Ovary (tissue), 7 donors: ENCODE measurements at regions not wholly inside any gene's neighbourhood (a gene's known extent, or its start where the extent isn't known, plus 50 kb on each side); places are given as distances from the start of the nearest gene placed in this dataset.

Experiments
- DNase-seq, 5 donors: peaks; one replicate each; pipeline ENCODE4 v3.0.0-alpha.2; 2019 to 2020
- H3K27ac ChIP-seq, 2 donors: fragments of 200-600 bp; one replicate each; pipeline versions ENCODE4 v1.5.1 to v1.8.0; 2019 to 2022
- H3K27me3 ChIP-seq: fragments of 200-600 bp; one replicate; pipeline ENCODE4 v1.8.0; 2022
- H3K36me3 ChIP-seq: fragments of 200-600 bp; sonication (generic); one replicate; pipeline ENCODE4 v1.5.1; 2019
- H3K4me1 ChIP-seq: one replicate; pipeline ENCODE4 v1.8.1; 2013; ENCODE audit warnings: mild to moderate bottlenecking, moderate library complexity; ENCODE audit not compliant: insufficient read depth
- H3K4me3 ChIP-seq: fragments of 200-600 bp; sonication (generic); one replicate; pipeline ENCODE4 v1.5.1; 2017
- H3K9me3 ChIP-seq, 2 donors: fragments of 200-600 bp in 1 of 2; sonication (generic) in 1 of 2; one replicate each; pipeline versions ENCODE4 v1.5.1 to v1.8.1; 2013 to 2019; ENCODE audit warnings: mild to moderate bottlenecking in 1 of 2, moderate library complexity in 1 of 2
- EP300 ChIP-seq: sonication (generic); formaldehyde crosslinking; IDR thresholded peaks from one replicate; pipeline ENCODE4 v1.6.1; 2017; ENCODE audit warnings: antibody characterized with exemption
- POLR2A ChIP-seq: fragments of 450-650 bp; IDR thresholded peaks from one replicate; pipeline ENCODE4 v1.6.1; 2017; ENCODE audit warnings: antibody characterized with exemption, mild to moderate bottlenecking, moderate library complexity
- WGBS, 3 donors: extraction: QIAGEN DNeasy Blood & Tissue Kit in 1 of 3; methylation state at CpG; one replicate each; pipeline versions ENCODE4 v1.1.5 to v1.1.7; 2013 to 2017; 5-methylcytosine and 5-hydroxymethylcytosine counted together
- intact Hi-C, 4 donors: fragments of 100-400 bp; cut with DNase I; formaldehyde crosslinking; loops; one replicate each; pipeline versions ENCODE4 v1.11.0 to v1.15.1; 2022 to 2023
- TF ChIP-seq, protein P1 (sequence below), 3 donors: fragments of 450-650 bp in 2 of 3; fragments of 200-600 bp in 1 of 3; IDR thresholded peaks; one replicate each; pipeline versions ENCODE4 v1.5.1 to v1.8.0; 2016 to 2022; ENCODE audit warnings: antibody characterized with exemption in 3 of 3, mild to moderate bottlenecking in 1 of 3
- donor health status: DM: no; HTN: no; CAD: no; lungs with moderate emphysema.
- donor health status: DM: no; HTN: no; CAD: no.
- donor health status: Bipolar disorder and iron deficiency.
- donor health status: DM: no; HTN: no; CAD: no.
- donor health status: DM: yes; HTN: yes; CAD: no.

DNA sequence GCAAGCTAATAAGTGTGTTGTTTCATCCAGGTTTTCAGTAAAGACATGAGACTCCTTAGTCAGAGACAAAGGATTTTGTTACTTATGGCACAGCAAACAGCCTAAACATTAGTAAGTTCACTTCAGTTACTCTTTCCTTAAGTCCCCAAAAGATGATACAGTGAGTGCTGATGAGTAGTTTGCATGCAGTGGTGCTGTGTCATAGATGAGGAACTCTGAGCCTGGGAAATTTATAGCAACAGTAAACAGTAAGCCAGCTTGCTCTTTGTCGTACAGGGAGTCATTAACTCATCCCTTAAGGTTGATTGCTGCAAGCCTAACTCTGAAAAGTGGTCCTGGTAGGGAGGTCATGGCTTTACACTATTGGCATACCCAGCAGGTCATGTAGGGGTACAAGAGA lies 208.6 kb upstream of the OR4E1 start:
- Histone ChIP-seq H3K9me3 (no peaks in the 10 kb centered on the region), H3K36me3 (no peaks in the 10 kb centered on the region), H3K27ac (no peak overlapping the region), H3K4me1 (no peaks in the 10 kb centered on the region), H3K27me3 (no peaks in the 10 kb centered on the region), H3K4me3 (no peak overlapping the region)
- no peak for DNase-seq
- TF ChIP-seq EP300 (no peak), POLR2A (no peak)
- TF ChIP-seq, protein P1, sequence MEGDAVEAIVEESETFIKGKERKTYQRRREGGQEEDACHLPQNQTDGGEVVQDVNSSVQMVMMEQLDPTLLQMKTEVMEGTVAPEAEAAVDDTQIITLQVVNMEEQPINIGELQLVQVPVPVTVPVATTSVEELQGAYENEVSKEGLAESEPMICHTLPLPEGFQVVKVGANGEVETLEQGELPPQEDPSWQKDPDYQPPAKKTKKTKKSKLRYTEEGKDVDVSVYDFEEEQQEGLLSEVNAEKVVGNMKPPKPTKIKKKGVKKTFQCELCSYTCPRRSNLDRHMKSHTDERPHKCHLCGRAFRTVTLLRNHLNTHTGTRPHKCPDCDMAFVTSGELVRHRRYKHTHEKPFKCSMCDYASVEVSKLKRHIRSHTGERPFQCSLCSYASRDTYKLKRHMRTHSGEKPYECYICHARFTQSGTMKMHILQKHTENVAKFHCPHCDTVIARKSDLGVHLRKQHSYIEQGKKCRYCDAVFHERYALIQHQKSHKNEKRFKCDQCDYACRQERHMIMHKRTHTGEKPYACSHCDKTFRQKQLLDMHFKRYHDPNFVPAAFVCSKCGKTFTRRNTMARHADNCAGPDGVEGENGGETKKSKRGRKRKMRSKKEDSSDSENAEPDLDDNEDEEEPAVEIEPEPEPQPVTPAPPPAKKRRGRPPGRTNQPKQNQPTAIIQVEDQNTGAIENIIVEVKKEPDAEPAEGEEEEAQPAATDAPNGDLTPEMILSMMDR (IDR thresholded peaks at IDR 0.05): no peak
- intact Hi-C loops: no loop called here
- WGBS, 3 donors: 19 to 27% (median 23%) methylated on average over 1 of the region's 1 CpG

DNA sequence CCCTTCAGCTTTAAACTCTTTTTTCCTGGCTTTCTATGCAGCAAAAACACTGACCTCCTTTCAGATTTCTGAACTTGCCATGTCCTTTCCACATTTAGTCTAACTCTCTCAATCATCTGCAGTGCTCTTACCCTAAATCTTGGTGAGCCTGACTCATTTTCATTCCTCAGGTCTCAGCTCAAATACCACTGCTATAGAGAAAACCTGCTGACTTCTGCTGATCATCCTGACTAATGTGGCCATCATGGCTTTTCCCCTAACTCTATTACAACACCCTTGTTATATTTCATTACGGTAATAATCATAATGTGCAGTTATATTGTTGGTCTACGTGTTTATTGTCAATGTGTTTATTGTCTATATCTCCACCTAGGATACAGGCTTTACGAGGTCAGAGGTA lies 207.3 kb upstream of the OR4E1 start:
- 68 to 81% (median 76%) methylated on average over 3 of the region's 3 CpGs for WGBS, 3 donors
- TF ChIP-seq POLR2A (no peak), EP300 (no peak)
- TF ChIP-seq, protein P1 (IDR thresholded peaks at IDR 0.05): no peak
- no peaks in the 10 kb centered on the region for H3K27me3 ChIP-seq
- H3K36me3 ChIP-seq: no peaks in the 10 kb centered on the region
- H3K4me1 ChIP-seq: no peaks in the 10 kb centered on the region
- H3K4me3 ChIP-seq: no peak overlapping the region
- intact Hi-C loops: no loop called here
- H3K9me3 ChIP-seq: no peaks in the 10 kb centered on the region
- no peak for DNase-seq
- H3K27ac ChIP-seq: no peak overlapping the region

DNA sequence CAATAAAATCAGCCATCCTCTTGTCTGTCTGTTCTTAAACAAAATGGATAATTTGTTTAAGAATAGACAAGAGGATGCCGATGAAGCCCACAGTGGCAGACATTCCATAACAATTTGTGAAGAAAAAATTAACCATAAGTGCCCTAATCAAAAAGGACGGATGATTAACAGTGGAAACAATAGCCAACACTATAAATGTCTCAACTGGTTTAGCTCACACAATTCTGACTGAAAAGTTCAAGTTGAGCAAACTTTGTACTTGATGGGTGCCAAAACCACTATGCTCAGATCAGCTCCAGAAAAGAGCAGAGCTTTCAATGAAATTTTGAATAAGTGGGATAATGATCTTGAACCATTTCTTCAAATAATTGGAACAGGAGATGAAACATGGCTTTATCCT lies 202.2 kb upstream of the OR4E1 start:
- TF ChIP-seq EP300 (no peak), POLR2A (no peak)
- TF ChIP-seq, protein P1 (IDR thresholded peaks at IDR 0.05): no peak
- WGBS, 3 donors: 66 to 85% (median 80%) methylated on average over 2 of the region's 2 CpGs
- no peak for DNase-seq
- intact Hi-C loops: no loop called here
- Histone ChIP-seq H3K9me3 (no peaks in the 10 kb centered on the region), H3K27ac (no peak overlapping the region), H3K4me1 (no peaks in the 10 kb centered on the region), H3K4me3 (no peak overlapping the region), H3K27me3 (no peaks in the 10 kb centered on the region), H3K36me3 (no peaks in the 10 kb centered on the region)

DNA sequence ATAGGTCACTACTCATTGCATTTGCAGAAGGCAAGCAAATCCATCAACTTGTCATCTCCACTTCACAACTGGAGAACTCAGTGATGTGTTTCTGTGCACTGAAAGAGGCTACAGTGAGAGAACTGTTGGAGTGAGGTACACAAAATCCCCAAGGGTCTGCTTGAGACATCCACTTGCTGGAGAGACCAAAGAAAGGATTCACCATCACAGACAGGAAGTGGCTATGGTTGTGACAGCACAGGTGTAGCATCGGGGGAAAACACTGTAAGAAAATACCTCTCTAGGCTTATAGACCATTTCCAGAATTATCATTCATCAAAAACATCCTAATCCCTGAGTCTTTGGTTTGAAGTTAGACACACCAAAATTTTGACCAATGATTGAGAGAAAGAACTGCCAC lies 201.3 kb upstream of the OR4E1 start:
- intact Hi-C loops: no loop called here
- no peak overlapping the region for H3K4me3 ChIP-seq
- H3K9me3 ChIP-seq: no peaks in the 10 kb centered on the region
- no peak for DNase-seq
- no peaks in the 10 kb centered on the region for H3K4me1 ChIP-seq
- 67 to 79% (median 70%) methylated on average over 1 of the region's 1 CpG for WGBS, 3 donors
- no peaks in the 10 kb centered on the region for H3K36me3 ChIP-seq
- H3K27ac ChIP-seq: no peak overlapping the region
- no peaks in the 10 kb centered on the region for H3K27me3 ChIP-seq
- TF ChIP-seq POLR2A (no peak), EP300 (no peak)

DNA sequence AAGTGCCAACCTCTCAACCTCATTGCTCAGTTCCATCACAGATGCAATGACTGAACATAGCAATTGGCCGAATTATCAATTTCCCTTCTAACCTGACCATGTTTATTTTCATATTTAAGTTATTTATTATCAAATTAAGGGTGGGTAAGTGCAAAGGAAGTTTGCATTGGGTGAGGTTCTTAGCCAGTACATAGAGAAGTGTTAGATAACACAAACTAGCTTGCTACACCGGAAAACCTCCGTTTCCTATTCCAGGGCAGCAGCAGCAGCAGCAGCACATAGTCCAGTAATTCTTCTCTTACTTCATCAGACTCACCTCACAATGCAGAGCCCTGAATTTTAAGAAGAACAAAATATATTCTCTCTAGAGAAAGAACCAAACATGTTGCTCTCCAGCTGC lies 200.5 kb upstream of the OR4E1 start:
- no peaks in the 10 kb centered on the region for H3K27me3 ChIP-seq
- no peak for DNase-seq
- H3K27ac ChIP-seq: no peak overlapping the region
- no peak for TF ChIP-seq POLR2A
- no peak for TF ChIP-seq EP300
- TF ChIP-seq, protein P1 (IDR thresholded peaks at IDR 0.05): no peak
- no peaks in the 10 kb centered on the region for H3K4me1 ChIP-seq
- WGBS, 3 donors: 65 to 74% (median 68%) methylated on average over 3 of the region's 3 CpGs
- no peaks in the 10 kb centered on the region for H3K36me3 ChIP-seq
- no peaks in the 10 kb centered on the region for H3K9me3 ChIP-seq
- H3K4me3 ChIP-seq: no peak overlapping the region
- intact Hi-C loops: no loop called here
